Progenitor cell of endocrine pancreas (in vitro differentiated cells): ENCODE measurements at regions not wholly inside any gene's neighbourhood (a gene's known extent, or its start where the extent isn't known, plus 50 kb on each side); places are given as distances from the start of the nearest gene placed in this dataset.

Experiments
- DNase-seq: peaks from one replicate; pipeline ENCODE4 v3.0.0; 2021; ENCODE audit warnings: low spot score; ENCODE audit not compliant: unreplicated experiment
- H3K27ac Mint-ChIP-seq: 2 replicates; pipeline ENCODE4 v1.8.0; 2021; ENCODE audit warnings: mild to moderate bottlenecking, moderate library complexity, mixed read lengths
- H3K27me3 Mint-ChIP-seq: 2 replicates; pipeline ENCODE4 v1.8.0; 2021; ENCODE audit warnings: mixed read lengths
- H3K36me3 Mint-ChIP-seq: 2 replicates; pipeline ENCODE4 v1.8.0; 2022; ENCODE audit warnings: mixed read lengths; ENCODE audit not compliant: insufficient read depth
- H3K4me1 Mint-ChIP-seq: 2 replicates; pipeline ENCODE4 v1.8.0; 2021; ENCODE audit warnings: low read depth, mixed read lengths
- H3K4me3 Mint-ChIP-seq: 2 replicates; pipeline ENCODE4 v1.8.0; 2021; ENCODE audit warnings: low read depth, mild to moderate bottlenecking, moderate library complexity, mixed read lengths
- H3K9me3 Mint-ChIP-seq: 2 replicates; pipeline ENCODE4 v1.8.0; 2021; ENCODE audit warnings: low read depth, mixed read lengths
- CTCF ChIP-seq: fragments of 200-600 bp; sonication (generic); IDR thresholded peaks from one replicate; pipeline ENCODE4 v1.5.0; 2021; ENCODE audit warnings: antibody characterized with exemption, mild to moderate bottlenecking; ENCODE audit not compliant: unreplicated experiment

- H3K27ac Mint-ChIP-seq: no peak overlapping the region
- no peaks in the 10 kb centered on the region for H3K4me1 Mint-ChIP-seq
- no peaks in the 10 kb centered on the region for H3K36me3 Mint-ChIP-seq
- no peak overlapping the region for H3K4me3 Mint-ChIP-seq
- H3K9me3 Mint-ChIP-seq: peaks cover 19% of the 10 kb centered on the region
- no peak for DNase-seq
- no peak for TF ChIP-seq CTCF
- no peaks in the 10 kb centered on the region for H3K27me3 Mint-ChIP-seq
These were observed 495.8 kb downstream of the PSAT1 start for GRCh38 chr9:78792745-78793144.

GRCh38 chr9:78805771-78806170 is 508.8 kb downstream of the PSAT1 start:
- Mint-ChIP-seq H3K4me1 (no peaks in the 10 kb centered on the region), H3K36me3 (no peaks in the 10 kb centered on the region), H3K27ac (no peak overlapping the region), H3K4me3 (no peak overlapping the region), H3K9me3 (no peaks in the 10 kb centered on the region), H3K27me3 (no peaks in the 10 kb centered on the region)
- TF ChIP-seq CTCF: no peak
- no peak for DNase-seq

- Mint-ChIP-seq H3K9me3 (no peaks in the 10 kb centered on the region), H3K4me3 (no peak overlapping the region), H3K4me1 (no peaks in the 10 kb centered on the region), H3K36me3 (no peaks in the 10 kb centered on the region), H3K27me3 (peaks cover 2% of the 10 kb centered on the region), H3K27ac (no peak overlapping the region)
- no peak for DNase-seq
- no peak for TF ChIP-seq CTCF
These were observed 509.7 kb downstream of the PSAT1 start for GRCh38 chr9:78806492-78807160.

- Mint-ChIP-seq H3K27me3 (peaks cover 7% of the 10 kb centered on the region), H3K36me3 (no peaks in the 10 kb centered on the region), H3K4me1 (no peaks in the 10 kb centered on the region), H3K9me3 (no peaks in the 10 kb centered on the region), H3K4me3 (no peak overlapping the region), H3K27ac (no peak overlapping the region)
- TF ChIP-seq CTCF: no peak
- DNase-seq: no peak
These were observed 510.4 kb downstream of the PSAT1 start for GRCh38 chr9:78807286-78807685.

- no peak overlapping the region for H3K27ac Mint-ChIP-seq
- H3K27me3 Mint-ChIP-seq: peaks cover 7% of the 10 kb centered on the region
These were observed 511.1 kb downstream of the PSAT1 start for GRCh38 chr9:78808048-78808447.

More at GRCh38 chr9:78808048-78808447, 511.1 kb downstream of the PSAT1 start:
- H3K9me3 Mint-ChIP-seq: no peaks in the 10 kb centered on the region
- no peaks in the 10 kb centered on the region for H3K4me1 Mint-ChIP-seq
- H3K36me3 Mint-ChIP-seq: no peaks in the 10 kb centered on the region
- no peak for TF ChIP-seq CTCF
- DNase-seq: no peak
- H3K4me3 Mint-ChIP-seq: no peak overlapping the region
